ENCODE measurements at regions not wholly inside any gene's neighbourhood (a gene's known extent, or its start where the extent isn't known, plus 50 kb on each side); places are given as distances from the start of the nearest gene placed in this dataset.

DNA sequence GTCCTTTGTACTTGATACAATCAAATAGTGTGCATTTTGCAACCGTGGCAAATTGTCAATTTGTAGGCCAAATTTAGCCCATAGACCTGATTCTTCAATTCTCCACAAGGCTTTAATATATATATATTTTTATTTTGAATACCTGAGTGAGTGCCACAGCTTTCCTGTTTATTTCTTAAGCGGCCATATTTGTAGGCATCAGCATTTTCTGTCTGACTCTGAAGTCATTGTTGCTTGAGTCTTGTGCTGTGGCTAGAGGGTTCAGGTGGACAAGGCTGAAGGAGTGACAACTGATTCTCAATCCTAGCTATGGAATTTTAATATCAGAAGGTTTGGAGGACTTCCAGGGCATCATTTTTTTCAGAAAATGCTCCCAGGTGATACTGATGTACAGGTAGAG, 75.6 kb upstream of the NAALADL2 start:
- Mint-ChIP-seq H3K4me3 (ENCODE audit: unreplicated experiment) (no peak overlapping the region), H3K36me3 (ENCODE audit: low read depth) (peaks cover 2% of the 10 kb centered on the region), H3K27ac (ENCODE audit: unreplicated experiment) (no peak overlapping the region), H3K27me3 (ENCODE audit: low read depth) (no peaks in the 10 kb centered on the region), H3K9me3 (ENCODE audit: low read depth) (peaks cover 11% of the 10 kb centered on the region), H3K4me1 (ENCODE audit: low read depth) (no peaks in the 10 kb centered on the region)
- TF ChIP-seq, protein P1, sequence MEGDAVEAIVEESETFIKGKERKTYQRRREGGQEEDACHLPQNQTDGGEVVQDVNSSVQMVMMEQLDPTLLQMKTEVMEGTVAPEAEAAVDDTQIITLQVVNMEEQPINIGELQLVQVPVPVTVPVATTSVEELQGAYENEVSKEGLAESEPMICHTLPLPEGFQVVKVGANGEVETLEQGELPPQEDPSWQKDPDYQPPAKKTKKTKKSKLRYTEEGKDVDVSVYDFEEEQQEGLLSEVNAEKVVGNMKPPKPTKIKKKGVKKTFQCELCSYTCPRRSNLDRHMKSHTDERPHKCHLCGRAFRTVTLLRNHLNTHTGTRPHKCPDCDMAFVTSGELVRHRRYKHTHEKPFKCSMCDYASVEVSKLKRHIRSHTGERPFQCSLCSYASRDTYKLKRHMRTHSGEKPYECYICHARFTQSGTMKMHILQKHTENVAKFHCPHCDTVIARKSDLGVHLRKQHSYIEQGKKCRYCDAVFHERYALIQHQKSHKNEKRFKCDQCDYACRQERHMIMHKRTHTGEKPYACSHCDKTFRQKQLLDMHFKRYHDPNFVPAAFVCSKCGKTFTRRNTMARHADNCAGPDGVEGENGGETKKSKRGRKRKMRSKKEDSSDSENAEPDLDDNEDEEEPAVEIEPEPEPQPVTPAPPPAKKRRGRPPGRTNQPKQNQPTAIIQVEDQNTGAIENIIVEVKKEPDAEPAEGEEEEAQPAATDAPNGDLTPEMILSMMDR (IDR thresholded peaks at IDR 0.05) = no peak
- no peak for DNase-seq (ENCODE audit: low spot score)

DNA sequence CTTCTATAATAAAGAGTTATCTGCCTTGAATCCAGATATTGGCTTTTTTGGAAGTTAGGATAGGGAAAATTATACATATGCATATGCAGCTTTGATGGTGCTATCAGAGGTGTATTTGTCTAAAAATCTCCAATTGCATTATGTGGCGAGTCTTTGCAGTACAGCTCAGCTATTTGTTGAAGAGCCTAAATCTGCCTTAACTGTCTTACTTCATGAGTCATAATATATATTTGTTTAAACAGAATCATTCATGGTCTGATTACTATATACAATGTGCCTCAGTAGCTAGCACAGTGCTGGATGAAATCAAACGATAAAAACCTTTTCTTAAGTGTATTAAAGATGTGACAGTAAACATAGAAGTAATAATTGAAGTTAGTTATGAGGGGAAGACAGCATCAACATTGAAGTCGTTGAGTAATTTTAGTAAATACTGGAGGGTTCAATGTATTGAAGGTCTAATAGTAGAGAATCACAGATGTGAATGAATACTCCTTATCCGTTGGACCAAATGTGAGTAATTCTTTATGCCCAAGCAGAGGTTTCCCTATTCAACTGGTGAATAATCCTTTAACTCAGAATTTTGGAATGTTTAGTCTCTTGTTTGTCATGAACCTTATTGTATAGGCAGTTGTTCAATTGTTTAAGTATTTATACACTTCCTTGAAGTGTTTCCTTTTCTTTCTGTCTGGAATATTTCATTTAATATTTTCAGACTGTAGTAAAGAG, 74.8 kb upstream of the NAALADL2 start:
- H3K27me3 Mint-ChIP-seq (ENCODE audit: low read depth) = no peaks in the 10 kb centered on the region
- no peak overlapping the region for H3K4me3 Mint-ChIP-seq (ENCODE audit: unreplicated experiment)
- H3K27ac Mint-ChIP-seq (ENCODE audit: unreplicated experiment) = no peak overlapping the region
- H3K9me3 Mint-ChIP-seq (ENCODE audit: low read depth) = peaks cover 9% of the 10 kb centered on the region
- peaks cover 2% of the 10 kb centered on the region for H3K36me3 Mint-ChIP-seq (ENCODE audit: low read depth)
- no peaks in the 10 kb centered on the region for H3K4me1 Mint-ChIP-seq (ENCODE audit: low read depth)
- TF ChIP-seq, protein P1 (IDR thresholded peaks at IDR 0.05) = no peak
- DNase-seq (ENCODE audit: low spot score) = no peak

DNA sequence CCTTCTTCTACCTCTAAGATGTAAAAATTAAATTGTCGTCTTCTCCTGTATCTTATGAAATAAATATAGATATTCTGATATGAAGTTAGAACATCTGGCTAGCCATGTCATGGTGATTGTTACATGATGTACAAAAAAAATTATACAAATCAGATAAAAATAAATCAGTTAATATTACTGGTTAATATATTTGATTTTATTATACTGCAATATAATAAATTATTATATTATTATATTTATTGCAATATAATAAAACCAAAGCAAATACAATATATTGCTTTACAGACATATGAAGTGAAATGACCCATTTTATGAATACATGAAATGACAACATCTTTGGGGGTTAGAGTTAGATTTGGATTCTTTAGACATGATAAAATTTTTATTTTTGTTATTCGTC, 72.3 kb upstream of the NAALADL2 start:
- H3K27me3 Mint-ChIP-seq (ENCODE audit: low read depth) = no peaks in the 10 kb centered on the region

DNA sequence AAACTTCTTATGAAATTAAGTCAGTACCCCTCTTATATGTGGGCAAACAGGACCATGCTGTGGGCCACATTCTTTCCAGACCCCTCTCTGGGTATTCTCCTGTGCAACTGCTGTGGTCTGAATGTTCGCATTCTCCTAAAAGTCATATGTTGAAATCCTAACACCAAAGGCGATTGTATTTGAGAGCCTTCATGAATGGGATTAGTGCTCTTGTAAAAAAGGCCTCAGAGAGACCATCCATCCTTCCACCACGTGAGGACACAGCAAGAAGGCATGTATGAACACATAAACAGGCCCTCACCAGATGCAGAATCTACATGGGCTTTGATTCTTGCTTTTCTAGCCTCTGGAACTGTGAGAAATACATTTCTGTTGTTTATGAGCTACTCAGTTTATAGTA, 68.0 kb upstream of the NAALADL2 start:
- Mint-ChIP-seq H3K4me3 (ENCODE audit: unreplicated experiment) (no peak overlapping the region), H3K36me3 (ENCODE audit: low read depth) (no peaks in the 10 kb centered on the region), H3K4me1 (ENCODE audit: low read depth) (peaks cover 3% of the 10 kb centered on the region), H3K27ac (ENCODE audit: unreplicated experiment) (no peak overlapping the region), H3K27me3 (ENCODE audit: low read depth) (no peaks in the 10 kb centered on the region), H3K9me3 (ENCODE audit: low read depth) (no peaks in the 10 kb centered on the region)
- no peak for DNase-seq (ENCODE audit: low spot score)
- TF ChIP-seq, protein P1 (IDR thresholded peaks at IDR 0.05) = no peak

More for the DNA sequence above, 72.3 kb upstream of the NAALADL2 start:
- TF ChIP-seq, protein P1 (IDR thresholded peaks at IDR 0.05) = no peak
- no peaks in the 10 kb centered on the region for H3K9me3 Mint-ChIP-seq (ENCODE audit: low read depth)
- no peaks in the 10 kb centered on the region for H3K36me3 Mint-ChIP-seq (ENCODE audit: low read depth)
- no peak overlapping the region for H3K4me3 Mint-ChIP-seq (ENCODE audit: unreplicated experiment)
- no peak overlapping the region for H3K27ac Mint-ChIP-seq (ENCODE audit: unreplicated experiment)
- no peaks in the 10 kb centered on the region for H3K4me1 Mint-ChIP-seq (ENCODE audit: low read depth)
- no peak for DNase-seq (ENCODE audit: low spot score)

DNA sequence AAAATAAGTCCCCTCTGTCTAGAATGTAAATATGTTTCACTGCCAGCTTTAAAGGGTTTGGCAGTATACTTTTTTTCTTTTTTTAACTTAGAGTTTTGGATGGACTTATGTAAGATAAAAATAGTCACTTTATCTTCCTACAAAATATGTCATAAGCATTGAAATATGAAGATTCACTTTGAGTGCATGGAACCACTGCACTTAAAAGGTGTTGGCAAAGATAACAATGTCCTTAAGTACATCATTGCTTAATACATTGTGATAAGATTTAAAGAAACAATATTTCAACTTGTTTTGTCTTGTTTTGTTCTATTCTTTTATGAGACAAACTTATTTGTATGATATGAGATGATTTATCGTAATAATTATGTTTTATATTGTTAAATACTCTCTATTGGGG, 66.3 kb upstream of the NAALADL2 start:
- no peaks in the 10 kb centered on the region for H3K27me3 Mint-ChIP-seq (ENCODE audit: low read depth)
- peaks cover 3% of the 10 kb centered on the region for H3K4me1 Mint-ChIP-seq (ENCODE audit: low read depth)
- no peak overlapping the region for H3K4me3 Mint-ChIP-seq (ENCODE audit: unreplicated experiment)
- TF ChIP-seq, protein P1 (IDR thresholded peaks at IDR 0.05) = no peak
- no peak overlapping the region for H3K27ac Mint-ChIP-seq (ENCODE audit: unreplicated experiment)
- DNase-seq (ENCODE audit: low spot score) = no peak
- H3K36me3 Mint-ChIP-seq (ENCODE audit: low read depth) = no peaks in the 10 kb centered on the region
- H3K9me3 Mint-ChIP-seq (ENCODE audit: low read depth) = peaks cover 4% of the 10 kb centered on the region

Data from chondrocyte (in vitro differentiated cells).